HEK293 (cell line): ENCODE measurements at regions not wholly inside any gene's neighbourhood (a gene's known extent, or its start where the extent isn't known, plus 50 kb on each side); places are given as distances from the start of the nearest gene placed in this dataset.

Experiments
- TCF7L2 ChIP-seq: IDR thresholded peaks from 2 replicates; pipeline ENCODE4 v1.6.1; 2011; ENCODE audit warnings: low read depth, mild to moderate bottlenecking, inconsistent platforms, low read length, moderate library complexity, borderline replicate concordance
- ZNF501 ChIP-seq: fragments of 450-650 bp; formaldehyde crosslinking; IDR thresholded peaks from 2 replicates; pipeline ENCODE4 v1.5.1; 2016; ENCODE audit warnings: missing biosample characterization, missing genetic modification characterization
- ZNF571 ChIP-seq: fragments of 450-650 bp; formaldehyde crosslinking; IDR thresholded peaks from 2 replicates; pipeline ENCODE4 v1.5.0; 2017; ENCODE audit warnings: missing biosample characterization, missing genetic modification characterization
- ZNF624 ChIP-seq: fragments of 450-650 bp; formaldehyde crosslinking; IDR thresholded peaks from 2 replicates; pipeline ENCODE4 v1.5.1; 2017; ENCODE audit warnings: missing biosample characterization, missing genetic modification characterization
- TF ChIP-seq, protein P1 (sequence below): fragments of 450-650 bp; formaldehyde crosslinking; IDR thresholded peaks from 2 replicates; pipeline ENCODE4 v1.5.1; 2016; ENCODE audit warnings: missing biosample characterization, missing genetic modification characterization

DNA sequence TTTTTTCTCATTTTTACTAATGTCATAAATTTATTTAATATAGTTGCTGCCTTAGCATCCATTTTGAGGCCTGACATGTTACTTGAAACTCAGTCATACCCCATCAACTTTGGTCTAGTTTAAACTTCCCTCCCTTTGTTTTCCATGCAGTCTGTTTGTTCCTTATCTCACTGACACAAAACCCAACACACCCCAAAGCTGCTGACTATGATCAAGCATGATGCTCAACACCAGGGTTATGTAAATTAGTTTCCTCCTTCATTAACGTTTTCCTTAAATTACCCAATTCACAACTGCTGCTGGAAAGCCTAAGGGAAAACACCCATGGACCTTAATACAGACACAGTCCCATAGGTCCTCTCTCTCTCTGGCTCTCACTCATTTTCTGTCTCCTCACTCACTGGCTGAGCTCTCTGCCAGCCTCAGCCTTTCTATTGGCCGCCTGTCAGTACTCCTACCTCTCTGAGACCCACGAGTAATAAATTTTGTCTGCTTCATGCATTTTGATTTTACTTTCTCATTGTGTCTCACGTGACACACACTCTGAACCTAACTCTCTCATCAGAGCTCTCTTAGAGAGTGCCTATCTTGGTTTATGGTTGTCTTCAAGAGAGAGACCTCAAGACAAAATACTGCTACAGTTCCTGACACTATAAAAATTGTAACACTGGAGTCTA, 904.5 kb downstream of the C6orf118 start:
- TF ChIP-seq ZNF501 (tag by site-specific recombination), result no peak
- TF ChIP-seq ZNF624 (tag by site-specific recombination), result no peak
- TF ChIP-seq TCF7L2, result no peak
- TF ChIP-seq ZNF571 (tag by site-specific recombination), result no peak
- TF ChIP-seq, protein P1, sequence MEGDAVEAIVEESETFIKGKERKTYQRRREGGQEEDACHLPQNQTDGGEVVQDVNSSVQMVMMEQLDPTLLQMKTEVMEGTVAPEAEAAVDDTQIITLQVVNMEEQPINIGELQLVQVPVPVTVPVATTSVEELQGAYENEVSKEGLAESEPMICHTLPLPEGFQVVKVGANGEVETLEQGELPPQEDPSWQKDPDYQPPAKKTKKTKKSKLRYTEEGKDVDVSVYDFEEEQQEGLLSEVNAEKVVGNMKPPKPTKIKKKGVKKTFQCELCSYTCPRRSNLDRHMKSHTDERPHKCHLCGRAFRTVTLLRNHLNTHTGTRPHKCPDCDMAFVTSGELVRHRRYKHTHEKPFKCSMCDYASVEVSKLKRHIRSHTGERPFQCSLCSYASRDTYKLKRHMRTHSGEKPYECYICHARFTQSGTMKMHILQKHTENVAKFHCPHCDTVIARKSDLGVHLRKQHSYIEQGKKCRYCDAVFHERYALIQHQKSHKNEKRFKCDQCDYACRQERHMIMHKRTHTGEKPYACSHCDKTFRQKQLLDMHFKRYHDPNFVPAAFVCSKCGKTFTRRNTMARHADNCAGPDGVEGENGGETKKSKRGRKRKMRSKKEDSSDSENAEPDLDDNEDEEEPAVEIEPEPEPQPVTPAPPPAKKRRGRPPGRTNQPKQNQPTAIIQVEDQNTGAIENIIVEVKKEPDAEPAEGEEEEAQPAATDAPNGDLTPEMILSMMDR (tag by site-specific recombination), result no peak
